GM13976 (cell line): ENCODE measurements at regions not wholly inside any gene's neighbourhood (a gene's known extent, or its start where the extent isn't known, plus 50 kb on each side); places are given as distances from the start of the nearest gene placed in this dataset.

Experiments
- DNase-seq: peaks from one replicate; pipeline ENCODE4 v3.0.0; 2012; ENCODE audit warnings: low spot score
- CTCF ChIP-seq: IDR thresholded peaks from 2 replicates; pipeline ENCODE4 v1.5.1; 2012; ENCODE audit warnings: borderline replicate concordance, mild to moderate bottlenecking; ENCODE audit not compliant: insufficient read depth; ENCODE audit errors: extremely low read depth, missing control alignments, control extremely low read depth
- in situ Hi-C: fragments of 300-500 bp; cut with MboI; formaldehyde crosslinking; loops from one replicate; pipeline ENCODE4 v1.12.0; 2022; ENCODE audit warnings: low sequenced_read_pairs, mixed read lengths, inconsistent platforms; ENCODE audit not compliant: unreplicated experiment

- no peak for TF ChIP-seq CTCF
- in situ Hi-C loops, result no loop called here
- no peak for DNase-seq
Observed at GRCh38 chr20:57952136-57952535, 242.3 kb upstream of the PMEPA1 start.

- in situ Hi-C loops, result no loop called here
- TF ChIP-seq CTCF, result no peak
- no peak for DNase-seq
Observed at GRCh38 chr20:57951549-57951948, 241.7 kb upstream of the PMEPA1 start.

GRCh38 chr20:57950764-57951485 is 241.1 kb upstream of the PMEPA1 start:
- in situ Hi-C loops, result no loop called here
- no peak for DNase-seq
- no peak for TF ChIP-seq CTCF

- DNase-seq, result no peak
- in situ Hi-C loops, result no loop called here
- TF ChIP-seq CTCF, result no peak
Observed at GRCh38 chr20:57948180-57948955, 238.6 kb upstream of the PMEPA1 start.

GRCh38 chr20:57947421-57948179 is 237.8 kb upstream of the PMEPA1 start:
- in situ Hi-C loops, result no loop called here
- no peak for DNase-seq
- no peak for TF ChIP-seq CTCF

- no peak for TF ChIP-seq CTCF
- in situ Hi-C loops, result no loop called here
- DNase-seq, result no peak
Observed at GRCh38 chr20:57946559-57947315, 236.9 kb upstream of the PMEPA1 start.
